Calu3 (cell line): ENCODE measurements at regions not wholly inside any gene's neighbourhood (a gene's known extent, or its start where the extent isn't known, plus 50 kb on each side); places are given as distances from the start of the nearest gene placed in this dataset.

Experiments used
- BruUV-seq: library from RNA; stranded (reverse); fragments of 400-500 nt; replicated peaks from 2 replicates; lab custom pipeline; 2021; lab: Mats Ljungman, UMichigan
- CTCF ChIA-PET: fragments of 300-600 bp; sonication (Branson Sonifier 250); formaldehyde crosslinking; loops from one replicate; lab custom pipeline; 2022; ENCODE audit warnings: antibody characterized with exemption; lab: Charles Lee
- DNase-seq: peaks from one replicate; pipeline ENCODE4 v3.0.0; 2022
- H3K27ac Mint-ChIP-seq: one replicate; pipeline ENCODE4 v1.8.0; 2022; ENCODE audit warnings: mixed read lengths; ENCODE audit not compliant: unreplicated experiment
- H3K27me3 Mint-ChIP-seq: one replicate; pipeline ENCODE4 v1.8.0; 2022; ENCODE audit warnings: mixed read lengths; ENCODE audit not compliant: unreplicated experiment
- H3K36me3 Mint-ChIP-seq: one replicate; pipeline ENCODE4 v1.8.0; 2022; ENCODE audit warnings: mild to moderate bottlenecking, moderate library complexity, mixed read lengths; ENCODE audit not compliant: insufficient read depth, unreplicated experiment
- H3K4me1 Mint-ChIP-seq: one replicate; pipeline ENCODE4 v1.8.0; 2022; ENCODE audit warnings: mild to moderate bottlenecking, low read depth, mixed read lengths; ENCODE audit not compliant: unreplicated experiment
- H3K4me3 Mint-ChIP-seq: one replicate; pipeline ENCODE4 v1.8.0; 2022; ENCODE audit warnings: mild to moderate bottlenecking, low read depth, moderate library complexity, mixed read lengths; ENCODE audit not compliant: unreplicated experiment
- H3K9me3 Mint-ChIP-seq: one replicate; pipeline ENCODE4 v1.8.0; 2022; ENCODE audit warnings: low read depth, mixed read lengths; ENCODE audit not compliant: unreplicated experiment
- CTCF ChIP-seq: fragments of 200-600 bp; IDR thresholded peaks from one replicate; pipeline ENCODE4 v1.8.0; 2022; ENCODE audit warnings: antibody characterized with exemption; ENCODE audit not compliant: unreplicated experiment
- intact Hi-C: fragments of 100-400 bp; cut with micrococcal nuclease; formaldehyde crosslinking; loops from one replicate; pipeline ENCODE4 v1.10.0; 2022; ENCODE audit not compliant: unreplicated experiment

DNA sequence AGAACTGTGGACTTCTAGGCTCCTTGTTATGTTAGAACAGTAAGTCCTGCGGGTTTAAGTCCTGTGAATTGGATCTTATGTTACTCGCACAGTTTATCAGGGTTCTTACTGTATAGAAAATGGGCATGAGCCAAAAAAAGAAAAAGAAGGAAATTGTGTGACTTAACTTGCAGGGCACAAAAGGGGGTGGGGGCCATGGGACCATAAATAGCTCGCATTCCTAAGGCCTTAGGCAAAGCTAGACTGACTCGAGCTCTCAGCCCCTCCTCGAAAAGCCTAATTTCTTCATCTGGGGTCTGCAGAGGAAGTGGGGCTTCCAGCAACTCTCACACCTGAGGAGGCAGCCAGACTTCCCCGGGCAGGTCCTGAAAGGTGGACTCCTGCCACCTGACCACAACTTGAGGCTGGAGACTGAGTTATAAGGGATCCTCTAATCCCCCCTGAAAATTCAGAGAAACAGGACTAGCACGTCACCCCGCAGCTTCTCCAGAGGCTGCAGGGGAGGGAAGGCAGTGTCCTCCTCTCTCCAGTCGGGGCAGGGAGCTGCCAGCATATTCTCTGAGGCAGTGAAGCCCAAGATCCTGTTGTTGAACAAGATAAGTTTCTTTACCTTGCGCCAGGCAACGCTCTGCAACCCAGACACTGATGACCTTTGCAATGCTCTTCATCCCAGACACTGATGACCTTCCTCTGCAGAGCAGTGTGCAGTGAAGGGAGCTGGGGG lies 280.5 kb downstream of the PCNX1 start:
- no peaks in the 10 kb centered on the region for H3K27me3 Mint-ChIP-seq
- CTCF ChIA-PET = interaction anchor here (0.6 kb wide), 1 partner anchor 1532 kb away, joined by 3 read pairs; no protein-coding TSS in a partner anchor
- intact Hi-C loops = no loop called here
- H3K4me1 Mint-ChIP-seq = no peaks in the 10 kb centered on the region
- no TSS peak for BruUV-seq
- no peaks in the 10 kb centered on the region for H3K36me3 Mint-ChIP-seq
- no peak overlapping the region for H3K4me3 Mint-ChIP-seq
- TF ChIP-seq CTCF = no peak
- peaks cover 3% of the 10 kb centered on the region for H3K9me3 Mint-ChIP-seq
- peak; percentile 23 for DNase-seq
- H3K27ac Mint-ChIP-seq = no peak overlapping the region

- H3K27me3 Mint-ChIP-seq = no peaks in the 10 kb centered on the region
- H3K9me3 Mint-ChIP-seq = peaks cover 3% of the 10 kb centered on the region
- intact Hi-C loops = no loop called here
- no peak for DNase-seq
- no peaks in the 10 kb centered on the region for H3K36me3 Mint-ChIP-seq
- no peaks in the 10 kb centered on the region for H3K4me1 Mint-ChIP-seq
- H3K27ac Mint-ChIP-seq = no peak overlapping the region
- no TSS peak for BruUV-seq
- CTCF ChIA-PET = no interaction called here
- TF ChIP-seq CTCF = no peak
- H3K4me3 Mint-ChIP-seq = no peak overlapping the region
Observed at GRCh38 chr14:71190770-71191374, 283.6 kb downstream of the PCNX1 start.

DNA sequence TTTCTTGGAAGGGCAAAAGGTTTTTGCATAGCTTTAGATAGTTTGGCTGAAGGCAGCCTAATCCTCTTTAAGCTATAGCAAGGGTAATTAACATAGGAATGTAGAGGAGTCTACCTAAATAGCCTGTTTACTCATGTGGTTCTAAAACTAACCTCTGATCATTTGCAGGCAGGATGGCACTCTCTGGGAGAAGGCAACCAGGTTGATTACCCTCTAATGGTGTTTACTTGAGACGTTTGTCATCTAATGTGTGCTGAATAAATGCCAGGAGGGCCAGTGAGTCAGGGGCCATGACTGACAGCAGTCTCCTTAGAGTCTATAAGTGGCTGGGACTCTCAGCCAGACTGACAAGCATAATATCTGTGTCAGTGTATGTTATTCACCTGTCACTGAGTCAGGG lies 286.4 kb downstream of the PCNX1 start:
- H3K36me3 Mint-ChIP-seq = no peaks in the 10 kb centered on the region
- intact Hi-C loops = no loop called here
- H3K4me1 Mint-ChIP-seq = peaks cover 4% of the 10 kb centered on the region
- H3K4me3 Mint-ChIP-seq = no peak overlapping the region
- no peaks in the 10 kb centered on the region for H3K27me3 Mint-ChIP-seq
- TF ChIP-seq CTCF = no peak
- CTCF ChIA-PET = no interaction called here
- no TSS peak for BruUV-seq
- no peak overlapping the region for H3K27ac Mint-ChIP-seq
- DNase-seq = no peak
- no peaks in the 10 kb centered on the region for H3K9me3 Mint-ChIP-seq

GRCh38 chr14:71194251-71194650 lies 287.0 kb downstream of the PCNX1 start:
- Mint-ChIP-seq H3K36me3 (no peaks in the 10 kb centered on the region), H3K9me3 (no peaks in the 10 kb centered on the region), H3K27me3 (no peaks in the 10 kb centered on the region), H3K27ac (no peak overlapping the region), H3K4me1 (peaks cover 8% of the 10 kb centered on the region), H3K4me3 (no peak overlapping the region)
- CTCF ChIA-PET = no interaction called here
- intact Hi-C loops = no loop called here
- no TSS peak for BruUV-seq
- no peak for TF ChIP-seq CTCF
- no peak for DNase-seq
